ENCODE measurements at regions not wholly inside any gene's neighbourhood (a gene's known extent, or its start where the extent isn't known, plus 50 kb on each side); places are given as distances from the start of the nearest gene placed in this dataset.

DNA sequence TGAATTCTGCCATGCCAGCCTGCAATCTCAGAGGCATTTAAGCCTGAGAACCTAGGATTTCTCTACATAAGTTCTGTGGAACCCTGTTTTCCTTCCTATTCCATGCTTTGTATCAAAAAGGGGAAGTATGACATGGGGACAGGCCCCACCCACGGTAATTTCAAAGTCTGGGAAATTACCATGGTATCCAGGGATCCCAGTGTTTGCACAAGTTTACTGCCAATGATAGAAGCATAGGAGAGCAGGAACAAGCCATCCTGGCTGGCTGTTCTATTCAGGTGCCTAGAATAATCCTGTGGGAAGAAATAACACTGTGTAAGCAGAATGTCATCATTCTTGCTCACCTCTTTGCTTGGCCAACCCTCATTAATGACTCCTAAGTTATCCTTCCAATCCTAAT lies 53.8 kb upstream of the ATP1B1 start:
- Mint-ChIP-seq H3K4me1 (ENCODE audit: low read depth) (no peaks in the 10 kb centered on the region), H3K4me3 (ENCODE audit: unreplicated experiment) (no peak overlapping the region), H3K9me3 (ENCODE audit: low read depth) (no peaks in the 10 kb centered on the region), H3K36me3 (ENCODE audit: low read depth) (no peaks in the 10 kb centered on the region), H3K27me3 (ENCODE audit: low read depth) (peaks cover 2% of the 10 kb centered on the region), H3K27ac (ENCODE audit: unreplicated experiment) (no peak overlapping the region)
- TF ChIP-seq, protein P1, sequence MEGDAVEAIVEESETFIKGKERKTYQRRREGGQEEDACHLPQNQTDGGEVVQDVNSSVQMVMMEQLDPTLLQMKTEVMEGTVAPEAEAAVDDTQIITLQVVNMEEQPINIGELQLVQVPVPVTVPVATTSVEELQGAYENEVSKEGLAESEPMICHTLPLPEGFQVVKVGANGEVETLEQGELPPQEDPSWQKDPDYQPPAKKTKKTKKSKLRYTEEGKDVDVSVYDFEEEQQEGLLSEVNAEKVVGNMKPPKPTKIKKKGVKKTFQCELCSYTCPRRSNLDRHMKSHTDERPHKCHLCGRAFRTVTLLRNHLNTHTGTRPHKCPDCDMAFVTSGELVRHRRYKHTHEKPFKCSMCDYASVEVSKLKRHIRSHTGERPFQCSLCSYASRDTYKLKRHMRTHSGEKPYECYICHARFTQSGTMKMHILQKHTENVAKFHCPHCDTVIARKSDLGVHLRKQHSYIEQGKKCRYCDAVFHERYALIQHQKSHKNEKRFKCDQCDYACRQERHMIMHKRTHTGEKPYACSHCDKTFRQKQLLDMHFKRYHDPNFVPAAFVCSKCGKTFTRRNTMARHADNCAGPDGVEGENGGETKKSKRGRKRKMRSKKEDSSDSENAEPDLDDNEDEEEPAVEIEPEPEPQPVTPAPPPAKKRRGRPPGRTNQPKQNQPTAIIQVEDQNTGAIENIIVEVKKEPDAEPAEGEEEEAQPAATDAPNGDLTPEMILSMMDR (IDR thresholded peaks at IDR 0.05), result no peak
- no peak for DNase-seq (ENCODE audit: low spot score)

DNA sequence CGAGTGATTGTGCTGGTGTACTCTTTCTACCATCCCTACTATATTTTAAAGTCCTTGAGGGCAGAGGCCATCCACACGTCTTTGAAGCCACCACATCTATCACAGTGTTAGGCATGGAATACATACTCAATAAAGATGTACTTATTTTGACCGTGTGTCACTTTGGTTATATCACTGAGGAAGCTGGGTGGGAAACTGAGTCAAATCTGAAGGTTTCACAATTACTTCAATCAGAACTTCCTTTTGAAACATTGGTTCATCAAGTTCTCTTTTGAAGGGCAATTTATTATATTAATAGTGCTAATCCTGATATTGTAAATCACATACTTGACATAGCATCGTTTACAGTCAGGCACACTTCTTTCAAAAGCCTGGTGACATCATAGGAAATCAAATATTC lies 53.3 kb upstream of the ATP1B1 start:
- Mint-ChIP-seq H3K27ac (ENCODE audit: unreplicated experiment) (no peak overlapping the region), H3K27me3 (ENCODE audit: low read depth) (peaks cover 2% of the 10 kb centered on the region), H3K36me3 (ENCODE audit: low read depth) (no peaks in the 10 kb centered on the region), H3K4me3 (ENCODE audit: unreplicated experiment) (no peak overlapping the region), H3K9me3 (ENCODE audit: low read depth) (no peaks in the 10 kb centered on the region), H3K4me1 (ENCODE audit: low read depth) (no peaks in the 10 kb centered on the region)
- no peak for DNase-seq (ENCODE audit: low spot score)
- TF ChIP-seq, protein P1 (IDR thresholded peaks at IDR 0.05), result no peak
